HG03575 (cell line): ENCODE measurements at regions not wholly inside any gene's neighbourhood (a gene's known extent, or its start where the extent isn't known, plus 50 kb on each side); places are given as distances from the start of the nearest gene placed in this dataset.

Source experiments
- ATAC-seq: cut with Tn5 transposase; IDR thresholded peaks from one replicate; pipeline ENCODE4 v1.9.1; 2021; ENCODE audit not compliant: unreplicated experiment, insufficient number of reproducible peaks, low FRiP score; ENCODE audit errors: extremely low read depth

DNA sequence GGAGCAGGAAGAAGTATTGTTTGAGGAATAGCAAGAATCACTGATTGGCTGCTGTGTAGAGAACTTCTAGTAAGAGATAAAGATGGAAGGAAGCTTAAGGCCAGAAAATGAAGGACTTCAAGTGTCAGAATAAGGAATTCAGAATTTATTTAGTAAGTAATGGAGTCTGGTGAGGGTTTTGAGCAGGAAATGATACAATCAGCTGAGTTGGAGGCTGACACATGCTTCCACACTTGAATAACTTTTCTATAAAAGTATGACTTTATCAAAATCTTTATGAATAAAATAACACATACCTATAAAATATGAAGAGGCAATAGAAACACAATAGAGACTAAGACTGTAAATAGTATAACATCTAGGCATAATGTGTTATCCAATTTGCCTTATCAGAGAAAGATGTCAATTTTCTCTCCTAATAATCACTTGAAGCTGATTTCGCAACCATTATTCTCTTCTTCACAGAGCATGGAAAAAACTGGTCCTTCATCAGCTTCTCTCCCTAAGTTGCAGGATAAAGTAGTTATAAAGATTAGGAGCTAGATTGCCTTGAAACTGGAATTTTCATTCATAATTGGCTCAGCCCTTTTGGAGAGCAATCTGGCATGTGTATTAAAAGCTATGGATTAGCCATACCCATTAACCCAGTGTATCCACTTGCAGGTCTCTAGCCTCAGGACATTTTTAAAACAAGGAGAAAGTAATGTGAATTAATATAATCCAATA lies 143.4 kb downstream of the ZNF608 start:
- no peak for ATAC-seq

DNA sequence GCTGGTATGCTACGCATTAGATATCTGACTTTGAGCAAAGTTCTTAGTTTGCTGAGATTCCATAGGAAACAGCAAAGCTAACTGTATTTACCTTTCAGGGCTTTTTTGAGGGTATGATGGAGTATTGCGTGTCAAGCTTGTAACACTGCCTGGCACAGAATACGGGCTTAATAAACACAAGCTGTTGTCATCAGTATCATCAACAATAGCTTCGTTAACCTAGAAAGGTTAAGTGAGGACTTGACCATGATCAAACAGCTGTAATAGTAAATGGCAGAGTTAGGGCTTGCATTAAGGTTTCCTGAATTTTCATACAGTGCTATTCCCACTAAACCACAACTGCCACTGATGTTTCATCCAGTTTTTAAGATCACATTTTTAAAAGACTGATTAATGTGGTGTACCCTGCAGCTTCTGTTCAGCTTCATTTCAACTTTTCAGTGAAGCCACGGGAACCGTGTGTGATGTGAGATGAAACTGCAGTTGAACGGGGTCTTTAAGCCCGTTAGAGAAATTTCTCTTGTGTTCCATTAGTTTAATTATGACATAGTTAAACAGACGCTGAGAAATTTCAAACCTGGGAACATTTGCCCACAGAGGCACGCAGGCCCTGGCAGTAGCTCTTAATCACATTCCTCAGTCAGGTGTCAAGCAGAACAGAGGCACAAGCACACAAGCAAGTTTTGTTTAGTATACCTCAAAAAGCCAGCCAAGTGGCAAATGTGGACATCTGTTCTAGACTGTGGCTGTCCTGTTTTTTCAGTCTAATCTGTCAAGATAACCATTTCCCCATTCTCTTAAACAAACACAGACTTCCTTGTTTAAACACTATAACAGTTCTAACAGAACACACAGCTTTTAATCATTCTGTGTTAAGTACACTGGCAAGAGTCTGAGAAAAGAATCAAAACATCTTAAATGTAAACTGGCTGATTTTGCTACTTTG lies 147.1 kb downstream of the ZNF608 start:
- ATAC-seq, result no peak

DNA sequence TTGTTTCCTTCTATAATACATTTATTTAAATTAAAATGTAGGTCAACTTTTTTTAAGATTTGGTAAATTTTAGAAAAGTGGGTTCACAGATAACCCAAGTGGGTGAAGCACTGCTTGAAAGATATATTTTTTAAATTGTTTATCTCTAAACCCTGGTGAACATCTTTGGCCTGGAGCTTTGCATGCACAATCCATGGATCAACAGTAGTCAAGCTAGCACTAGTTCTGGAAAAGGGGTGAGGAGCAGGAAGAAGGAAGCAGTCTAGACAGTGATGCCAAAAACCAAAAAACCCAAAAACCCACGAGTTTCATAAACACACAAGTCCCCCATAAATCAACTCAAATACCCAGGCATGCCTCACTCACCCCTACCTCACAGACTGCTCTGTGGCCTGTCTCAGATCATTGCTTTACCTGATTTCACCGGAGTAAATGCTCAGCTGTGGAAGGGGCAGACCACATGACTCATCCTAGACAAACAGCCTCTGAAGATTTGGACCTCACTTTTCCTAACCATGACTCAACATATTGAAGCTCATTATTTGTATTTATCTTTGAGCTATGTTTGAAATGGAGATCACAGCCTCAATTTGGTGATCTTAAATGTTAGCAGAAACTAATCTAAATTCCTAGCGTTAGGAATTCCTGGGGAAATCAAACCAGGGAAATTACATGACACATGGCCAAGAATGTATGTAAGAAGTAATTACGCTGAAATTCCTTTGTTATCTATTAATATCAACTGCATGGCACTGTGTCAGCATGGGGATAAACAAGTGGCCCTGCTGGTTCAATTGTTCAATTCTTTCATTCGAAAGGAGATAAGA lies 149.6 kb downstream of the ZNF608 start:
- no peak for ATAC-seq

DNA sequence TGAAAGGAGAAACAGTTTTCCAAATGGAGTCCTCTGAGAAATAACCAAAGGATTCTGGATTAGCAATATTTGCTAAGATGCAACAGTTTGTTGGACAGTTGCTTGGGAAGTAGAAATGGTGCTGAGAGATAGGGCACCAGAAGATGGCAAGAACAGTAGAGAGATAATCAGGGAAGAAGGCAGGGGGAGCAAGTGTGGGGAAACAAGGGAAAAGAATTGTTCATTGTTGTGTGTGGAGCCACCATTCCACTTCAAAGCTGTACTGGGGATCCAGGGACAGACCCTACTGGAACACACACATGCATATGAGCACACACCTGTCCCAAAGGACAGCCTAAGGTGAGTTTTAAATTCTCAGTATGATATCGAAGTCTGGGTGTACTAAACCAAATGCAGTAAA lies 152.5 kb downstream of the ZNF608 start:
- no peak for ATAC-seq

- no peak for ATAC-seq
Observed at GRCh38 chr5:124592891-124593290, 153.5 kb downstream of the ZNF608 start.

- ATAC-seq, result no peak
Observed at GRCh38 chr5:124591583-124591982, 154.9 kb downstream of the ZNF608 start.

- ATAC-seq, result no peak
Observed at GRCh38 chr5:124590686-124591085, 155.8 kb downstream of the ZNF608 start.

DNA sequence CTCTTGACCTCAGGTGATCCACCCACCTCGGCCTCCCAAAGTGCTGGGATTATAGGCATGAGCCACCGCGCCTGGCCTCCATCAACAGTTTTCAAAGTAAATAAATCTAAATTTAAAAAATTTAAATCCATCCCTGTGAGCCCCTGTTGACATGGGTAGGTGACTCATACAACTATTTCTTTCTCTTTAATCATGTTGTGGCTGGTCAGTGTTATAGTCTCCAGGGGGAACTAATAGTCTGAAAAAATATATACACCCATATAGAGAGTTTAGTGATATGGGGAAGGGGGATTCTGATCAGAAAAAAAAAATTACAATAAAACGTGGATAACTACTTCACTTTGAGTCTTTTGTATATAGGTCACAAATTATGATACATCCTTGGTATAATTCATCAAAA lies 159.2 kb downstream of the ZNF608 start:
- ATAC-seq, result no peak

- no peak for ATAC-seq
Observed at GRCh38 chr5:124584991-124585715, 161.3 kb downstream of the ZNF608 start.

DNA sequence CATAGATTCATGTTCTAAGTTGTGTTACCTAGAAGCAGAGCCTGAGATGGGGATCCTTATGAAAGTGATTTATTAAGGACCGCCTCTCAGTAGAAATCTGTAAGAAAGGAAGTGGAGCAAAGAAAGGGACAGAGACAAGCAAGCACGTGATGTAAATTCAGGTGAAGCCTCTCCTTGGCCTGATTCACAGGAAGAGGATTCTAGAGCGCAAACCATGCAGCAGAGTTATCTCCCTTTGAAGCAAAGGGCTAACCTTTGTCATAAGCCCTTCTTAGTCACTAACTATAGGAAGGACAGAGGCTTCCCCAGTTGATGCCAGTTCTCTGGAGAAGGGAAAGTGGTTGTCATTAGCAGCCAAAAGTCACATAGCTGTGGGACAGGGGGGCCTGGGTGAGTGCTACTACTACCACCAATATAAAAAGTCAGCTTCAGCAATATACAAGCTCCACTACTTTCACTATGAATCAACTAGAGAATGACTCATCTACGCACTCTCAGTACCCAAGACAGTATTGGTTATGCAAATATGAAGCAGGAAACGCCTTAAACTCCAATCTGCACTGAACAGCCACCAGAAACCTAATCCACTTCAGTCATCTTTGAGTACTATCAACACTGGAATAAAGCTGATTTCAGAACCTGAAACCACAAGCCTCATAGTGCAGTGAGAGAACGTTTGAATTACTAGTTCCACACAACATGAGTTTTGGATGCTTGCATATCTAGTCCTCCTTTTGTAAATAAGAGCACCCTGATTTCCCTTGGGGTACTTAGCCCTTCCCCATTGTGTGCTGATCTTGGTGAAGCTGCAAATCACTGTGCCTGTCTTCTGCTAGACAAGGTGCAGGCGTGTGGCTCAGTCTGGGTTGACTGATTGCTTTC lies 162.7 kb downstream of the ZNF608 start:
- peak; percentile 99 for ATAC-seq

DNA sequence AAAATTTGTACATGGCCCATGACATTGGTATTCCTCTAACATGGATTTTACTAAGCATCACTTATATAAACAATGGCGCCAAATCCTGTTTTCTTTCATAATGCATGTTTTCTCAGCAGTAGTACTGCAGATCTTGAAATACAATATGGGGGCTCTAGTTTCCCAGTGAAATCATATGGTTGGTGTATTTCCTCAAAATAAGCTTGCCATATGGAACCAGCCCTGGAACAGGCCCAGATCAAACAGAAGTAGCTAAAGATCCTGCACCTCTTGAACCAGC lies 163.9 kb downstream of the ZNF608 start:
- no peak for ATAC-seq

GRCh38 chr5:124581738-124582560 lies 164.5 kb downstream of the ZNF608 start:
- ATAC-seq, result no peak

GRCh38 chr5:124580925-124581737 lies 165.3 kb downstream of the ZNF608 start:
- ATAC-seq, result no peak

DNA sequence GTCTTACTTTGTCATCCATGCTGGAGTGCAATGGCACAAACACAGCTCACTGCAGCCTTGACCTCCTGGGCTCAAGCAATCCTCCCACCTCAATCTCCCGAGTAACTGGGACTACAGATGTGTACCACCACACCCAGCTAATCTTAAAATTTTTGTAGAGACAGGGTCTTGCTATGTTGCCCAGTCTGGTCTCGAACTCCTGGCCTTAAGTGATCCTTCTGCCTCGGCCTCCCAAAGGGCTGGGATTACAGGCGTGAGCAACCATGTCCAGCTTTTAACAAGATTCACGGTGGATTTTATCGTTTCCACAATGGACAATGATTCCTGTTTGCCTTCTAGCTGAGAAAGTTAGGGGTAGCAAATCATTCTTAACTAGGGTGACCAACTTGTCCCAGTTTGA lies 165.9 kb downstream of the ZNF608 start:
- no peak for ATAC-seq

DNA sequence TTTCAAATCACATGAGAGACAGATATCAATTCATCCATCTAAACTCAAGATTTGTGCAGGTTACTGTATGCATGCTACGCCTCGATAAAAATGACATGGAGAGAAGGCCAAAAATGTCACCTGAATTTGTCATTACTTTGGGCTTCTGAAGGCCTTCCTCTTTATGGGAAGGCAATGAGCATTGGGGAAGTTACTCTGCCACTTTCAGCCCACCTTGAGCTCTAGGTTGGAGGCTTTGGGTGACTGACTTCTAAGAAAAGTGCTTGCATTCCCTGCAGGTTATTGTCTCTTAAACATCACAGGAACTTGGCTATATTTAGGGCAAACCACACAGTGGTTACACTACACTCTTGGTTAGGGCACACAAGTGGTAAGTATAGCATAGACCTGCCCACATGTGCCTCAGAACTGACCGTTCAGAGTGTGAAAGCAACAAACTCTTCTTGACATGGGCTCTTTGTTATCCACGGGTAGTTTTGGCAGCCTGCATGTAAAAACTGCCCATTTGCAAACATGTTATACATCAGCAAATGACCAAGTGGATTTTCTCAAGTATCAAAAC lies 169.5 kb downstream of the ZNF608 start:
- ATAC-seq, result peak; percentile 84

DNA sequence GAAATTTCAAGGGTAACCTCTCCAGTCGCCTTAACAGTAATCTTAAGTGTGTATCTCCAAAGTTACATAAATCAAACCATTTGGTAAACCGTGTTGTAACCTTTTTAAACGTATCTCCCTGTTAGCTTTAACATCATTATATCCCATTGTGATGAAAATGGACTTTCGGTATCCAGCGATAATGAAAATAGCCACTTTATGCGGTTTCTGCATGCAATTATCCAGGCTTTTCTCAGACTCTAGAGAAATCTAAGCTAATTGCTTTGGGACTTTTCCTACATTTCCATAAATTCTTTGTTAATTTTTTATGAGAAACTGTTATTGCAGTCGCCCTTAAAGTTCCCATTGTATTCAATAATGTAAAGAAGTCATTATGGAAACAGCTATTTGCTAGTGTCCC lies 170.7 kb downstream of the ZNF608 start:
- ATAC-seq, result no peak
